CD4-positive, alpha-beta T cell treated with Interleukin-6 at 100 ng/mL for 8 hours (primary cell): ENCODE measurements at regions not wholly inside any gene's neighbourhood (a gene's known extent, or its start where the extent isn't known, plus 50 kb on each side); places are given as distances from the start of the nearest gene placed in this dataset.

Experiments
- DNase-seq: peaks from one replicate; pipeline ENCODE4 v3.0.0-alpha.2; 2020; ENCODE audit warnings: mixed read lengths, low spot score

DNA sequence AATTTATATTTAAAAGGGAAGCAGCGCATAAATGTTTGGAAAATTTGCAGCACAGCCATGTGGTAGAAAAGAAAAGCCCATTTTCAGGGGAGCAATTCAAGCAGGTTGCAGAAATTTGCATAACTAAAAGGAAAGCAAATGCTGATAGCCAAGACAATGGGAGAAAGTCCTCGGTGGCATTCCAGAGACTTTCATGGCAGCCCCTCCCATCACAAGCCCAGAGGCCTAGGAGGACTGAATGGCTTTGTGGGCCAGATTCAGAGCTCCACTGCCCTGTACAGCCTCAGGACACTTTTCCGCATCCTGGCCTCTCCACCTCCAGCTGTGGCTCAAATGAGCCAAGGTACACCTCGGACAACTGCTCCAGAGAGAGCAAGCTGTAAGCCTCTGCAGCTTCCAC lies 462.9 kb downstream of the CDK5RAP2 start:
- no peak for DNase-seq

GRCh38 chr9:120110520-120110919 lies 469.4 kb downstream of the CDK5RAP2 start:
- DNase-seq: no peak

- no peak for DNase-seq
Observed at GRCh38 chr9:120109242-120109641, 470.7 kb downstream of the CDK5RAP2 start.

GRCh38 chr9:120107138-120107537 lies 472.8 kb downstream of the CDK5RAP2 start:
- no peak for DNase-seq

- DNase-seq: no peak
Observed at GRCh38 chr9:120104771-120105170, 475.2 kb downstream of the CDK5RAP2 start.

- no peak for DNase-seq
Observed at GRCh38 chr9:120100595-120100994, 479.4 kb downstream of the CDK5RAP2 start.

DNA sequence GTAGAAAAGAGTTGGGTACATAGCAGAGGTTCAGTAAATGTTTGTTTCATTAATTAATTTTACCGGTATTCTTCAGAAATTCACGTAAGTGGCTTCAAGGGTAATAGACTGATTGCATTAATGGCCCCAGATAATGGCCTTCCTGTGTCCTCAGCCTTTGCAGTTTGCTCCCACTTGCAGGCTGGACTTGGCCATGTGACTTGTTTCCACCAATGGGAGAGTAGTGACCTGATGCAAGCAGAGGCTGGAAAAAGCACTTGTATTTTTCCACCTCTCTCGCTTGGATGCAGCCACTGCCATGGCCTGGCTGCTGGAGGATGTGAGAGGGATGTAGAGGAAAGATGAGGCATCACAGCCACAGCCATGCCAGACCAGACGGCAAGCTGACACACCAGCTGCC lies 480.9 kb downstream of the CDK5RAP2 start:
- DNase-seq: no peak

DNA sequence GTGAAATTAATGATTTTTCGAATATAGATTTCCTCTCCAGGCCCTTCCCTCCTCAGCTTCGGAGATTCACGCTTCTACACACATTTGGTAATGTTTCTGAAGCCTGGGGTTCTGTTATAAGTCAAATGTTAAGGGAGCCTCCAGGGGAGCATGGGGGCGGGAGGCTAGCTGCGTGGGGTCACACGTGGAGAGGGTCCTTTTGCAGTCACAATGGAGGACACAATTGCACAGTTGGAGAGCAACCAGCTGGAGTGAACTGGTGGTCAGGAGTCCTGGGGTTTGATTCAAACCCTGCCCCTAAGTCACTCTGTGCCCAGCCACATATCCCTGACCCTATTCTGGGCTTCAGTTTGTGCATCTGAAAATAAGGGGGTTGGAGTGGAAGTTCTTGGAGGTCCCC lies 481.4 kb downstream of the CDK5RAP2 start:
- no peak for DNase-seq

DNA sequence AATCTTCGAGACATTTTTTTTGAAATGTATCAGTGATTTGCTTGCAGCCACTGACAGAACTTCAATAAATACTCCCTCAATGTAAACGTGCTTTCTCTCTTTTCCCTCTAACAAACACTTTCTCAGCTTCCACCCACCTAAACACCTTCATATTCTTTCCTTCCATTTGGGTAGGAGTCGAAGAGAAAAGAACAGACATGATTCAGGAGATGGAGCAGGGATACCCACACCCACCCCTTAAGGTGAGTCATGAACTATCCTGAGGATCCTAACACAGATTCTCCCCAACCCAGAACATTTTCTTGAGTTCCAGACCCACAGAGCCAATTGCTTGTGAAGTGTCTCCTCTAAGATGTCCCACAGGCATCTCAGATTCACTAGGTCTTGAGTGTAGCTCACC lies 488.8 kb downstream of the CDK5RAP2 start:
- DNase-seq: no peak

- no peak for DNase-seq
Observed at GRCh38 chr9:120080849-120081248, 499.1 kb downstream of the CDK5RAP2 start.

DNA sequence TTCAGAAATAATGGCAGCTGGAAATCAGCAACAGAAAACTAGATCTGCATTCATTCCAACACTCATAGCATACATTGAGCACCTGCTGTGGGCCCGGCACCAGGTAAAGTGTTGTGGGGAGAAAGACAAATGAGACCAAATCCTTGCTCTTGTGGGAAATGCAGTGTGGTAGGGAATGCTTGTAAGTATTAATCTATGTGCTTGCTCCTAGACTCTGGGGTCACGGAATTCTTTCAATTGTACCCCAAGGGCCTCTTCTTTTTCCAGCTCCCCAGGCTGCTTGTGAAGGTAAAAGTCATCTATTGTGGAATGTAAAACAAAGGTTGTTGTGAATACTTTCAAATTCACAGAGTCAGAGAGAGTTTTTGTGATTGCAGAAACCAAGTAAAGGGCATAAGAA lies 501.9 kb downstream of the CDK5RAP2 start:
- no peak for DNase-seq

- no peak for DNase-seq
Observed at GRCh38 chr9:120071760-120072159, 508.2 kb downstream of the CDK5RAP2 start.

- no peak for DNase-seq
Observed at GRCh38 chr9:120066315-120066714, 513.7 kb downstream of the CDK5RAP2 start.

GRCh38 chr9:120065151-120065550 lies 514.8 kb downstream of the CDK5RAP2 start:
- no peak for DNase-seq

GRCh38 chr9:120045011-120045410 lies 535.0 kb downstream of the CDK5RAP2 start:
- DNase-seq: no peak

GRCh38 chr9:120043448-120043847 lies 536.5 kb downstream of the CDK5RAP2 start:
- DNase-seq: no peak

DNA sequence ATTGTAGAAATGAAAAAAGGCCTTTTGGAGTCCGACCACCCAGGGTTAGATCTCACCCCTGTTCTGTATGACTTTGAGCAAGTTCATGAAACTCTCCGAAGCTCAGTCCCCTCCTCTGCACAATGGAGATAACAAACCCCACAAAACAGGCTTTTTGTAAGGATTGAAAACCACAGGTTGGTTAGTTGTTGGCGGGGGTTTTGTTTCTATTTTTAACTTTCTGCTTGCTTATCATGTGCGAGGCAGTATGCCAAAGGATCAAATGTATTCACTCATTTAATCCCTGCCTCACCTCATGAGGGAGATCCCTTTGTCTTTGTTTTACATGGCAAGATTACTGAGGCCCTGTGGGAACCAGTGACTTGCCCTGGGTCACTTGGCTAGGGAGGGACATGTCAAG lies 539.1 kb downstream of the CDK5RAP2 start:
- DNase-seq: no peak

DNA sequence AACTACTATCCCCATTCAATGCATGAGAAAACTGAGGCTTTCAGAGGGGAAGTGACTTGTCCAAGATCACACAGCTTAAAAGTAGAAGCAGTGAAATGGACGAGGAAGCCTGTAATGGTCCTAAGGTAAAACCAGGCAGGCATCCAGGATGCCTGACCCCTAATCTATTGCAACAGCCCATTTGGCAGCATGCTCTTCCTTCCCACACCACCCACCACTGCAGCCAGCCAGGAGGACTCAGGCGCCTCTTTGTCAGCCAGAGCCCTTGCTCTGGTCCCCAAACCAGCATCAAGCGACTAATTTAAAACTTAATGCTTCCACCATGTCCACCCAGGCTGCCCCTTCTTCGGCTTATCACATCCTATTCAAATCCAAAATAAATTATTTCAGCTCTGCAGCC lies 541.6 kb downstream of the CDK5RAP2 start:
- no peak for DNase-seq

- DNase-seq: no peak
Observed at GRCh38 chr9:120032639-120033038, 547.3 kb downstream of the CDK5RAP2 start.

GRCh38 chr9:120030847-120031246 lies 549.1 kb downstream of the CDK5RAP2 start:
- no peak for DNase-seq

DNA sequence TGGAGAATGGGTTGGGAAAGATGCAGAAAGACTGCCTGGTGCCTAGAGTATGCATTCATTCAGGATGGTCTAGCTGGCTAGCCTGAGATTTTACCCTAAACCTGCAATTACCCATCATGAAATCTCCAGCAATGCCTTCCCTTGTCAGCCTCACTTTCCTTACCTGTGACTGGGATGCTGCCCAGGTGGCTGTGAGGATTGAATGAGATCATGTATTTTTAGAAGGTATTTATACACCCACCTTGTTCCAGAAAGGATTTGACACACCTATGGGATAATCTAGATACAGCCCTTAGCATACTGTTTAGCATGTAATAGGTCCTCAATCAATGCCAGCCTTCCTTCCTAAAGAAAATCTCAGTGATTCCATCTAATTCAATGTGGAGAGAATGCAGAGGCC lies 561.4 kb downstream of the CDK5RAP2 start:
- DNase-seq: no peak

- no peak for DNase-seq
Observed at GRCh38 chr9:120018037-120018436, 561.9 kb downstream of the CDK5RAP2 start.

DNA sequence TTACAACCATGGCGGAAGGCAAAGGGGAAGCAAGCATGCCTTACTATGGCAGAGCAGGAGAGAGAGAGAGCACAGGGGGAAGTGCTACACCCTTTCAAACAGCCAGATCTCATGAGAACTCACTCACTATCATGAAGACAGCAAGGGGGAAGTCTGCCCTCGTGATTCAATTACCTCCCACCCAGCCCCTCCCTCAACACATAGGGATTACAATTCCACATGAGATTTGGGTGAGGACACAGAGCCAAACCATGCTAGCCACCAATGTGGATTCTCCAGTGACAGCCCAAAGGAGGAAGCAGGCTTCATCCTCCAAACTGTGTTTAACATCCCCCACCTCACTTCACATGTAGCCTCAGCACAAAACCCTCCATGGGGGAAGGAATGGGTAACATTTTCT lies 563.7 kb downstream of the CDK5RAP2 start:
- no peak for DNase-seq

GRCh38 chr9:120014796-120015195 lies 565.2 kb downstream of the CDK5RAP2 start:
- DNase-seq: no peak

- DNase-seq: no peak
Observed at GRCh38 chr9:120009856-120010255, 570.1 kb downstream of the CDK5RAP2 start.
